Astrocyte (in vitro differentiated cells and primary cell): ENCODE measurements at regions not wholly inside any gene's neighbourhood (a gene's known extent, or its start where the extent isn't known, plus 50 kb on each side); places are given as distances from the start of the nearest gene placed in this dataset.
"Not testable (repeated sequence)": the region's sequence is repeated elsewhere in the genome, so short reads cannot be mapped to it uniquely, and the experiment has no call there.

Source experiments
- DNase-seq: peaks from one replicate; pipeline ENCODE4 v3.0.0-alpha.2; 2010; ENCODE audit warnings: low read depth
- FAIRE-seq: peaks from 2 replicates; lab custom pipeline; 2011; peaks lifted over from hg19 to GRCh38; lab: Jason Lieb, UNC
- H2AFZ ChIP-seq: 2 replicates; pipeline ENCODE4 v1.6.0; 2012; ENCODE audit warnings: low read depth, low read length, inconsistent platforms
- H3K27ac ChIP-seq: 2 replicates; pipeline ENCODE4 v1.5.1; 2011; ENCODE audit warnings: low read depth, low read length, inconsistent platforms
- H3K27me3 ChIP-seq: 2 replicates; pipeline ENCODE4 v1.6.0; 2011; ENCODE audit warnings: low read length, inconsistent platforms; ENCODE audit not compliant: insufficient read depth
- H3K36me3 ChIP-seq: 2 replicates; pipeline ENCODE4 v1.5.1; 2011; ENCODE audit warnings: low read length, inconsistent platforms; ENCODE audit not compliant: insufficient read depth
- H3K4me1 ChIP-seq: 2 replicates; pipeline ENCODE4 v1.5.1; 2011; ENCODE audit warnings: low read length, inconsistent platforms; ENCODE audit not compliant: insufficient read depth
- H3K4me2 ChIP-seq: 2 replicates; pipeline ENCODE4 v1.6.0; 2012; ENCODE audit warnings: low read length, inconsistent platforms
- H3K4me3 ChIP-seq: 2 replicates; pipeline ENCODE4 v1.5.1; 2011; ENCODE audit warnings: low read depth, mild to moderate bottlenecking, low read length, inconsistent platforms; ENCODE audit not compliant: insufficient read depth
- H3K79me2 ChIP-seq: 2 replicates; pipeline ENCODE4 v1.6.0; 2012; ENCODE audit warnings: mild to moderate bottlenecking, low read length, inconsistent platforms; ENCODE audit not compliant: insufficient read depth
- H3K9ac ChIP-seq: 2 replicates; pipeline ENCODE4 v1.6.0; 2012; ENCODE audit warnings: mild to moderate bottlenecking, low read length, inconsistent platforms
- H3K9me3 ChIP-seq: 2 replicates; pipeline ENCODE4 v1.5.1; 2012; ENCODE audit warnings: low read depth, mild to moderate bottlenecking, low read length, inconsistent platforms; ENCODE audit not compliant: insufficient read depth
- H4K20me1 ChIP-seq: 2 replicates; pipeline ENCODE4 v1.6.0; 2012; ENCODE audit warnings: low read length, inconsistent platforms; ENCODE audit not compliant: insufficient read depth
- H3K27ac Mint-ChIP-seq: one replicate; pipeline ENCODE4 v1.8.0; 2021; ENCODE audit warnings: mild to moderate bottlenecking, mixed read lengths; ENCODE audit not compliant: unreplicated experiment
- H3K27me3 Mint-ChIP-seq: one replicate; pipeline ENCODE4 v1.8.0; 2021; ENCODE audit warnings: low read depth, mixed read lengths; ENCODE audit not compliant: unreplicated experiment
- H3K36me3 Mint-ChIP-seq: one replicate; pipeline ENCODE4 v1.8.0; 2021; ENCODE audit warnings: low read depth, mixed read lengths; ENCODE audit not compliant: unreplicated experiment
- H3K4me1 Mint-ChIP-seq: one replicate; pipeline ENCODE4 v1.8.0; 2021; ENCODE audit warnings: low read depth, mixed read lengths; ENCODE audit not compliant: unreplicated experiment
- H3K4me3 Mint-ChIP-seq: one replicate; pipeline ENCODE4 v1.8.0; 2021; ENCODE audit warnings: mild to moderate bottlenecking, moderate library complexity, mixed read lengths; ENCODE audit not compliant: unreplicated experiment
- H3K9me3 Mint-ChIP-seq: one replicate; pipeline ENCODE4 v1.8.0; 2021; ENCODE audit warnings: mild to moderate bottlenecking, mixed read lengths; ENCODE audit not compliant: unreplicated experiment
- CTCF ChIP-seq: IDR thresholded peaks from 2 replicates; pipeline ENCODE4 v1.5.1; 2011; ENCODE audit warnings: low read depth, mild to moderate bottlenecking, inconsistent platforms, low read length, moderate library complexity; ENCODE audit not compliant: insufficient read depth
- EZH2 ChIP-seq: IDR thresholded peaks from 2 replicates; pipeline ENCODE4 v1.6.1; 2012; ENCODE audit warnings: mild to moderate bottlenecking, low read length, inconsistent platforms; ENCODE audit not compliant: insufficient read depth

- no peak overlapping the region for H3K4me2 ChIP-seq
- H3K9ac ChIP-seq: no peak overlapping the region
- Mint-ChIP-seq H3K36me3 (no peaks in the 10 kb centered on the region), H3K27me3 (no peaks in the 10 kb centered on the region), H3K4me1 (no peaks in the 10 kb centered on the region), H3K27ac (no peak overlapping the region), H3K9me3 (peaks cover 7% of the 10 kb centered on the region), H3K4me3 (no peak overlapping the region)
- FAIRE-seq (no peak), DNase-seq (peak; percentile 4)
- H2AFZ ChIP-seq: no peak overlapping the region
- no peaks in the 10 kb centered on the region for H3K36me3 ChIP-seq
- no peak overlapping the region for H3K27ac ChIP-seq
- H3K4me1 ChIP-seq: no peaks in the 10 kb centered on the region
- no peak for TF ChIP-seq CTCF
- no peak for TF ChIP-seq EZH2
- H3K79me2 ChIP-seq: no peaks in the 10 kb centered on the region
- H3K4me3 ChIP-seq: no peak overlapping the region
- no peaks in the 10 kb centered on the region for H3K9me3 ChIP-seq
- H4K20me1 ChIP-seq: no peaks in the 10 kb centered on the region
- no peaks in the 10 kb centered on the region for H3K27me3 ChIP-seq
These were observed 886.2 kb upstream of the NRXN1 start for GRCh38 chr2:51918113-51918512.

- no peaks in the 10 kb centered on the region for H3K9me3 Mint-ChIP-seq
- no peaks in the 10 kb centered on the region for H3K36me3 Mint-ChIP-seq
- Histone ChIP-seq H3K9ac (no peak overlapping the region), H3K27me3 (no peaks in the 10 kb centered on the region), H2AFZ (no peak overlapping the region), H3K27ac (no peak overlapping the region), H3K4me1 (no peaks in the 10 kb centered on the region), H3K4me2 (no peak overlapping the region), H3K9me3 (no peaks in the 10 kb centered on the region), H3K36me3 (no peaks in the 10 kb centered on the region), H4K20me1 (no peaks in the 10 kb centered on the region), H3K79me2 (no peaks in the 10 kb centered on the region), H3K4me3 (no peak overlapping the region)
- TF ChIP-seq CTCF (no peak), EZH2 (no peak)
- H3K4me3 Mint-ChIP-seq: no peak overlapping the region
- FAIRE-seq: no peak
- no peaks in the 10 kb centered on the region for H3K4me1 Mint-ChIP-seq
- no peak for DNase-seq
- no peaks in the 10 kb centered on the region for H3K27me3 Mint-ChIP-seq
- H3K27ac Mint-ChIP-seq: no peak overlapping the region
These were observed 871.8 kb upstream of the NRXN1 start for GRCh38 chr2:51903728-51904127.

GRCh38 chr2:51899643-51900042 is 867.7 kb upstream of the NRXN1 start:
- H3K4me3 Mint-ChIP-seq: no peak overlapping the region
- DNase-seq (no peak), FAIRE-seq (no peak)
- no peaks in the 10 kb centered on the region for H3K36me3 ChIP-seq
- no peaks in the 10 kb centered on the region for H3K27me3 ChIP-seq
- H3K27ac ChIP-seq: no peak overlapping the region
- no peaks in the 10 kb centered on the region for H3K36me3 Mint-ChIP-seq
- H3K9me3 ChIP-seq: no peaks in the 10 kb centered on the region
- no peaks in the 10 kb centered on the region for H3K4me1 ChIP-seq
- H3K9me3 Mint-ChIP-seq: no peaks in the 10 kb centered on the region
- H3K4me2 ChIP-seq: no peak overlapping the region
- TF ChIP-seq CTCF (no peak), EZH2 (no peak)
- H3K79me2 ChIP-seq: no peaks in the 10 kb centered on the region
- H3K4me3 ChIP-seq: no peak overlapping the region
- H4K20me1 ChIP-seq: no peaks in the 10 kb centered on the region
- no peaks in the 10 kb centered on the region for H3K4me1 Mint-ChIP-seq
- H2AFZ ChIP-seq: no peak overlapping the region
- H3K27me3 Mint-ChIP-seq: no peaks in the 10 kb centered on the region
- H3K9ac ChIP-seq: no peak overlapping the region
- no peak overlapping the region for H3K27ac Mint-ChIP-seq

GRCh38 chr2:51894584-51894983 is 862.7 kb upstream of the NRXN1 start:
- not testable (repeated sequence) for H3K36me3 ChIP-seq, H3K9me3 Mint-ChIP-seq, H3K4me3 ChIP-seq, H3K27me3 ChIP-seq, H2AFZ ChIP-seq, H3K4me2 ChIP-seq, H3K9ac ChIP-seq, H3K27ac Mint-ChIP-seq, H3K4me1 ChIP-seq, H3K4me1 Mint-ChIP-seq, H3K4me3 Mint-ChIP-seq, DNase-seq, H3K36me3 Mint-ChIP-seq, H3K9me3 ChIP-seq, H3K27me3 Mint-ChIP-seq, H3K27ac ChIP-seq, H4K20me1 ChIP-seq, H3K79me2 ChIP-seq, FAIRE-seq
